HEK293 (cell line): ENCODE measurements at regions not wholly inside any gene's neighbourhood (a gene's known extent, or its start where the extent isn't known, plus 50 kb on each side); places are given as distances from the start of the nearest gene placed in this dataset.
A peak's percentile ranks its signal among the peaks of the same experiment; 100 is the strongest.

Experiments used
- CTCF ChIA-PET: fragments of 350-600 bp; formaldehyde crosslinking; extraction: SDS; loops from one replicate; lab custom pipeline; 2021; ENCODE audit warnings: antibody characterized with exemption; lab: Yijun Ruan, JAX
- POLR2A ChIA-PET: fragments of 300-600 bp; formaldehyde crosslinking; extraction: SDS; loops from one replicate; lab custom pipeline; 2020; ENCODE audit warnings: antibody characterized with exemption, inconsistent platforms; lab: Yijun Ruan, JAX
- H3K27ac ChIP-seq: fragments of 200-500 bp; sonication (Bioruptor generic); 2 replicates; pipeline ENCODE4 v1.5.1; 2014; ENCODE audit warnings: low read depth, low read length, control low read depth, inconsistent platforms; ENCODE audit errors: extremely low read depth
- H3K36me3 ChIP-seq, 2 experiments: fragments of 200-500 bp in 1 of 2; sonication (Bioruptor generic) in 1 of 2; 1 replicate in 1 of 2; 2 replicates in 1 of 2; pipeline ENCODE4 v1.5.1; 2014 to 2017; ENCODE audit warnings: inconsistent platforms in 2 of 2, low read length in 2 of 2; ENCODE audit not compliant: control insufficient read depth in 2 of 2, insufficient read depth in 1 of 2
- H3K4me1 ChIP-seq: fragments of 200-500 bp; sonication (Bioruptor generic); 2 replicates; pipeline ENCODE4 v1.5.1; 2014; ENCODE audit warnings: mild to moderate bottlenecking, low read length, inconsistent platforms; ENCODE audit not compliant: control insufficient read depth, insufficient read depth
- H3K4me3 ChIP-seq: 2 replicates; pipeline ENCODE4 v1.5.1; 2011; ENCODE audit warnings: low read depth, mild to moderate bottlenecking, control low read depth, low read length, moderate library complexity
- H3K9me3 ChIP-seq: fragments of 200-500 bp; sonication (Bioruptor generic); 2 replicates; pipeline ENCODE4 v1.5.1; 2014; ENCODE audit warnings: low read depth, low read length, inconsistent platforms; ENCODE audit not compliant: control insufficient read depth, insufficient read depth
- ELK4 ChIP-seq: IDR thresholded peaks from 2 replicates; pipeline ENCODE4 v1.6.1; 2011; ENCODE audit warnings: mild to moderate bottlenecking, low read depth, low read length, borderline replicate concordance
- FEZF1 ChIP-seq: fragments of 450-650 bp; formaldehyde crosslinking; IDR thresholded peaks from 2 replicates; pipeline ENCODE4 v1.5.1; 2016; ENCODE audit warnings: missing biosample characterization, missing genetic modification characterization
- GLIS2 ChIP-seq: fragments of 450-650 bp; formaldehyde crosslinking; IDR thresholded peaks from 2 replicates; pipeline ENCODE4 v1.5.1; 2016; ENCODE audit warnings: missing biosample characterization, missing genetic modification characterization
- MYNN ChIP-seq: fragments of 450-650 bp; formaldehyde crosslinking; IDR thresholded peaks from 2 replicates; pipeline ENCODE4 v1.5.1; 2016; ENCODE audit warnings: missing biosample characterization, missing genetic modification characterization, borderline replicate concordance
- TRIM28 ChIP-seq: IDR thresholded peaks from 2 replicates; pipeline ENCODE4 v1.6.1; 2011; ENCODE audit warnings: low read length, control low read depth, borderline replicate concordance
- YY1 ChIP-seq: fragments of 450-650 bp; formaldehyde crosslinking; IDR thresholded peaks from 2 replicates; pipeline ENCODE4 v1.5.1; 2018; ENCODE audit warnings: missing biosample characterization, missing genetic modification characterization
- ZBTB20 ChIP-seq: fragments of 450-650 bp; formaldehyde crosslinking; IDR thresholded peaks from 2 replicates; pipeline ENCODE4 v1.5.1; 2016; ENCODE audit warnings: missing biosample characterization, missing genetic modification characterization
- ZNF174 ChIP-seq: fragments of 450-650 bp; formaldehyde crosslinking; IDR thresholded peaks from 2 replicates; pipeline ENCODE4 v1.5.0; 2017; ENCODE audit warnings: missing biosample characterization, mild to moderate bottlenecking, missing genetic modification characterization
- ZNF350 ChIP-seq: fragments of 450-650 bp; formaldehyde crosslinking; IDR thresholded peaks from 2 replicates; pipeline ENCODE4 v1.5.0; 2017; ENCODE audit warnings: missing biosample characterization, mild to moderate bottlenecking, missing genetic modification characterization
- ZNF354C ChIP-seq: fragments of 450-650 bp; formaldehyde crosslinking; IDR thresholded peaks from 2 replicates; pipeline ENCODE4 v1.5.1; 2016; ENCODE audit warnings: missing biosample characterization, missing genetic modification characterization, low read depth, borderline replicate concordance
- ZNF37A ChIP-seq: fragments of 450-650 bp; IDR thresholded peaks from 2 replicates; pipeline ENCODE4 v1.5.1; 2018; ENCODE audit warnings: missing biosample characterization, missing genetic modification characterization
- ZNF394 ChIP-seq: fragments of 450-650 bp; formaldehyde crosslinking; IDR thresholded peaks from 2 replicates; pipeline ENCODE4 v1.5.1; 2016; ENCODE audit warnings: missing biosample characterization, missing genetic modification characterization, mild to moderate bottlenecking, moderate library complexity, borderline replicate concordance
- ZNF621 ChIP-seq: fragments of 450-650 bp; formaldehyde crosslinking; IDR thresholded peaks from 2 replicates; pipeline ENCODE4 v1.5.1; 2017; ENCODE audit warnings: missing biosample characterization, missing genetic modification characterization
- ZNF658 ChIP-seq: fragments of 450-650 bp; formaldehyde crosslinking; IDR thresholded peaks from 2 replicates; pipeline ENCODE4; 2016; ENCODE audit warnings: missing biosample characterization, missing genetic modification characterization
- ZSCAN30 ChIP-seq: fragments of 450-650 bp; IDR thresholded peaks from 2 replicates; pipeline ENCODE4 v1.5.1; 2018; ENCODE audit warnings: missing biosample characterization, mild to moderate bottlenecking, missing genetic modification characterization, moderate library complexity
- TF ChIP-seq, protein P1 (sequence below): fragments of 450-650 bp; formaldehyde crosslinking; IDR thresholded peaks from 2 replicates; pipeline ENCODE4; 2016; ENCODE audit warnings: missing biosample characterization, missing genetic modification characterization
- TF ChIP-seq, protein P2 (sequence below): fragments of 450-650 bp; formaldehyde crosslinking; IDR thresholded peaks from 2 replicates; pipeline ENCODE4 v1.5.1; 2016; ENCODE audit warnings: missing biosample characterization, missing genetic modification characterization

GRCh38 chr4:1572521-1572920 lies 111.6 kb downstream of the FAM53A start (continued):
- no peak for TF ChIP-seq ZNF350 (tag by site-specific recombination)
- no peak for TF ChIP-seq TRIM28
- TF ChIP-seq ZNF37A (tag by site-specific recombination): no peak
- TF ChIP-seq, all 188 proteins: peak for 4

GRCh38 chr4:1572010-1572385 lies 112.1 kb downstream of the FAM53A start:
- H3K27ac ChIP-seq: no peak overlapping the region
- CTCF ChIA-PET: no interaction called here
- POLR2A ChIA-PET: no interaction called here
- H3K4me1 ChIP-seq: 0 out of 2 replicates have a peak, but pooled peaks cover 2% of the 10 kb centered on the region
- H3K4me3 ChIP-seq: no peak overlapping the region
- no peaks in the 10 kb centered on the region for H3K36me3 ChIP-seq
- no peak for TF ChIP-seq ZNF174 (tag by site-specific recombination)
- TF ChIP-seq FEZF1 (tag by site-specific recombination): no peak
- TF ChIP-seq, protein P1, sequence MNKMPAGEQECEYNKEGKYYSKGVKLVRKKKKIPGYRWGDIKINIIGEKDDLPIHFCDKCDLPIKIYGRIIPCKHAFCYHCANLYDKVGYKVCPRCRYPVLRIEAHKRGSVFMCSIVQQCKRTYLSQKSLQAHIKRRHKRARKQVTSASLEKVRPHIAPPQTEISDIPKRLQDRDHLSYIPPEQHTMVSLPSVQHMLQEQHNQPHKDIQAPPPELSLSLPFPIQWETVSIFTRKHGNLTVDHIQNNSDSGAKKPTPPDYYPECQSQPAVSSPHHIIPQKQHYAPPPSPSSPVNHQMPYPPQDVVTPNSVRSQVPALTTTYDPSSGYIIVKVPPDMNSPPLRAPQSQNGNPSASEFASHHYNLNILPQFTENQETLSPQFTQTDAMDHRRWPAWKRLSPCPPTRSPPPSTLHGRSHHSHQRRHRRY (tag by site-specific recombination): no peak
- no peak for TF ChIP-seq ZNF621
- TF ChIP-seq MYNN (tag by site-specific recombination): no peak
- TF ChIP-seq YY1: no peak
- TF ChIP-seq ZSCAN30 (tag by site-specific recombination): no peak
- no peak for TF ChIP-seq ELK4
- TF ChIP-seq ZNF394 (tag by site-specific recombination): no peak
- no peak for TF ChIP-seq ZNF658 (tag by site-specific recombination)
- TF ChIP-seq, protein P2, sequence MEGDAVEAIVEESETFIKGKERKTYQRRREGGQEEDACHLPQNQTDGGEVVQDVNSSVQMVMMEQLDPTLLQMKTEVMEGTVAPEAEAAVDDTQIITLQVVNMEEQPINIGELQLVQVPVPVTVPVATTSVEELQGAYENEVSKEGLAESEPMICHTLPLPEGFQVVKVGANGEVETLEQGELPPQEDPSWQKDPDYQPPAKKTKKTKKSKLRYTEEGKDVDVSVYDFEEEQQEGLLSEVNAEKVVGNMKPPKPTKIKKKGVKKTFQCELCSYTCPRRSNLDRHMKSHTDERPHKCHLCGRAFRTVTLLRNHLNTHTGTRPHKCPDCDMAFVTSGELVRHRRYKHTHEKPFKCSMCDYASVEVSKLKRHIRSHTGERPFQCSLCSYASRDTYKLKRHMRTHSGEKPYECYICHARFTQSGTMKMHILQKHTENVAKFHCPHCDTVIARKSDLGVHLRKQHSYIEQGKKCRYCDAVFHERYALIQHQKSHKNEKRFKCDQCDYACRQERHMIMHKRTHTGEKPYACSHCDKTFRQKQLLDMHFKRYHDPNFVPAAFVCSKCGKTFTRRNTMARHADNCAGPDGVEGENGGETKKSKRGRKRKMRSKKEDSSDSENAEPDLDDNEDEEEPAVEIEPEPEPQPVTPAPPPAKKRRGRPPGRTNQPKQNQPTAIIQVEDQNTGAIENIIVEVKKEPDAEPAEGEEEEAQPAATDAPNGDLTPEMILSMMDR (tag by site-specific recombination): no peak
- no peaks in the 10 kb centered on the region for H3K9me3 ChIP-seq

DNA sequence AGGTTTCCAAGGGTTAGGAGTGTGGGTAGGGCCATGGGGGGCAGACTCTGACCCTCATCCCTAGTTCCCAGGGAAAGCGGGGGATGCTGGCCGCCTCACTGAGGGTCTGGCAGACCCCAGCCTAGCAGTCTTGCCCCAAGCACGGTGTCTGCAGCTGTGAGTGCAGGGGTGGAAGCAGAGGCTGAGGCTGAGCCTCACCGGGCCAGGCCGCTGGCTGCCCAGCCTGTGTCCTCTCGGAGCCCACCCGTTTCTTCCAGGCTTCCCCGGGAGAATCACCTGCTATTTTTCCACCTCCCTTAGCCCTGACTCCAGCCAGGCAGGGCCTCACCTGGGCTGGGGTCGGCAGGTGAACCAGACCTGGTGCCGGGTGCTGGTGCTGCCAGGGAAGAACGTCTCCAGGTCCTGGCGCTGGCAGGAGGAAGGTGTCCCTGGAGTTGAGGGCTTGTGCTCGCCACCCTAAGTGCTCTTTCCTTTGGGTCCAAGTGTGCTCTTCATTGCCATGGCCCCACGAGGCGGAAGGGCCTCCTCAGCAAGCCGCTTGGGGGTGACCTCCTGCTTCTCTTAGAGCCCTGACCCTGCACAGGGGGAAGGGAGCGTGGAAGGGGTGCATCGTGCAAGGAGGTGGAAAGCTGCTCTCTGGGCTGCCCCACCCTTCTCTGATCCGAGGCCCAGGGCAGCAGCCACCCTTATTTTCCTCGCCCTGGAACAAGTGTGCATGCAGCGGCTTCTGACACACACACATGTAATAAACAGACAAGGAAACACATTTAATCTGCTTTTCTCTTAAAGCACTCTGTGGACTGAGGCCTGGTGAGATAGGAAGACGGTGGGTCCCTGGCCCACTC lies 112.7 kb downstream of the FAM53A start:
- H3K4me1 ChIP-seq: 0 out of 2 replicates have a peak, but pooled peaks cover 2% of the 10 kb centered on the region
- POLR2A ChIA-PET: no interaction called here

More for the DNA sequence above, 112.7 kb downstream of the FAM53A start:
- Histone ChIP-seq H3K36me3 (no peaks in the 10 kb centered on the region), H3K9me3 (no peaks in the 10 kb centered on the region), H3K27ac (no peak overlapping the region), H3K4me3 (no peak overlapping the region)
- TF ChIP-seq ZNF354C: no peak
- peak; percentile 25; the same call in 1 of the 2 replicates for TF ChIP-seq ZBTB20 (tag by site-specific recombination)
- TF ChIP-seq GLIS2 (tag by site-specific recombination): peak; percentile 48; the same call in 1 of the 2 replicates
- TF ChIP-seq ZNF350 (tag by site-specific recombination): no peak
- CTCF ChIA-PET: interaction anchor here (0.6 kb wide), 1 partner anchor 87 kb away, joined by 3 read pairs; no protein-coding TSS in a partner anchor
